ENCODE measurements at regions not wholly inside any gene's neighbourhood (a gene's known extent, or its start where the extent isn't known, plus 50 kb on each side); places are given as distances from the start of the nearest gene placed in this dataset.

DNA sequence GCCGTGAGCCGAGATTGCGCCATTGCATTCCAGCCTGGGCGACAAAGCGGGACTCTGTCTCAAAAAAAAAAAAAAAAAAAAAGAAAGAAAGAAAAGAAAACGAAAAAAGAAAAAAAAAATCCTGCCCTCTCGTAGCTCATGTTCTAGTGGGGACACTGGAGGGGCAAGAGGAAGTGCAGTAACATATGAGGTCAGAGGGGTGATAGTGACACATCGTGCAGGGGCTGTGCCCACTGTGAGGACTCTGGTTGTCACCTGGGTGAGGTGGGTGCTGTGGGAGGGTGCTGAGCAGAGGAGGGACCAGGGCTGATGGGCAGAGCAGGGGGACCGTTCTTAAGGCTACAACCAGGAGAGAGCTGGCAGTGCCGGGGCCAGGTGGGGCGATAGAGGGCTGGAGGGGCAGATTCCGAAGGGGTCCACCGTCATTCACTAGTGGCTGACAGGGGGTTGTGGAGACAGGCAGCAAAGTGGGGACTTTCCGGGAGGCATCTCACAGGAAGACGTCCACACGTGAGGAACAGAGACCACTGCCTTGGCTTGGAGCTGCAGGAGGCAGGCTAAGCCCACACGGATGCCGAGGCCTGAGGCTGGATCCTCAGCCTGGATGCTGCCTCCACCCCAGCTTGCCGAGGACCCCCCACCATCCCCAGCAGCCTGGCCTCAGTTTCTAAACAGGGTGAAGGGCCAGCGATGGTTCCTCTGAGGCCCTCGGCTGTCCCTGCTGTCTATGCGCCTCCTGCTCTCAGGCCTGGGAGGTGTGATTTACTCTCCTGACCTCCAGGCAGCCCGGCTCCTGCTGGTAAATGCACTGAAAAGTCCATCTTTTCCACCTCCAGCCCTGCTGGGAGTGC, 154.3 kb upstream of the IQSEC1 start:
- no peak for DNase-seq (ENCODE audit: low read depth)

- DNase-seq (ENCODE audit: low read depth): no peak
Observed at GRCh38 chr3:13224967-13225366, 151.7 kb upstream of the IQSEC1 start.

- DNase-seq (ENCODE audit: low read depth): no peak
Observed at GRCh38 chr3:13223574-13224237, 150.5 kb upstream of the IQSEC1 start.

- DNase-seq (ENCODE audit: low read depth): no peak
Observed at GRCh38 chr3:13222891-13223573, 149.8 kb upstream of the IQSEC1 start.

- DNase-seq (ENCODE audit: low read depth): no peak
Observed at GRCh38 chr3:13222131-13222530, 148.9 kb upstream of the IQSEC1 start.

DNA sequence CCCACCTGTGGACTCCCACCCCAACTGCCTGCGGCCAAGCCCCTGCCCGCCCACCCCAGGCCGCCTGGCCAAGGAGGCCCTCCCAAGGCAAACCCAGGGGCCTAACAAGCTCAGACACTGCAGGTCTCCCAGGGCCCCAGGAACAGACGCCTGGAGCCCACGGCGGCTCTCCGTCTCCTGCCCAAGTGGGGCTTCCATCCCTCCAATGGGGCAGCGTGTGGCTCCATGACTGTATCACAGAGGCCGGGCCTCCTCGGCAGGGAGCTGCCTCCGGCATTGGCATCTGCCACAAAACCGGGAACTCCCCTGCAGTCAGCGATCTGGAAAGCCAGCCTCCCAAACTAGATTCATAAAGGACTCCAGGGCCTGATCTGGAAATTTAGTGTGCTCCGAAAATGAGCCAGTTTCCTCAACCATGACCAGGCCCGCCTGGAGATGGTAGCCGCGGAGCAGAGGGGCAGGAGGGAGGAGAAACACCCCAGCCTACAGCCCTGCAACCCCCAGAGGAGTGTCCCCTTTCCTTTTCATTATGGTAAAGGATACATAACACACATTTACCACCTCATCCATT, 148.3 kb upstream of the IQSEC1 start:
- DNase-seq (ENCODE audit: low read depth): no peak

DNA sequence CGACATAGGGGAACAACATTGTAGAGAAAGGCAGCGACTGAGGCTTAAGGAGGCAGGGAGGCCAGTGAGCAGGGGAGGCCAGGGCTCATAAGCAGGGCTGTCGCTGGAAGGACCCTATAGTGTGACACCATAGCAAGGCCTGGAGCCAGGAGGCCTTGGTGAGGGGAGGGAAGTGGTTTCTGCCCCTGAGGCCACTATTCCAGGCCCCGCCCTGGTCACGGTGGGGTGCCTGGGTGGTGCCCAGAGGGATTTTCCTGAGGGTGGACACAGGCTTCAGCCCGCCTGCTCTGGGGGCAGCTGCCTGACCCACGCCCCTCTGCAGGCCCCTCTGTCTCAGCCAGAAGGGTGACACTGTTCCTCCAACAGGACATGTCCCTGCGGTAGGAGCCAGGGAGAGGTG, 147.8 kb upstream of the IQSEC1 start:
- no peak for DNase-seq (ENCODE audit: low read depth)

GRCh38 chr3:13219902-13220296, 146.7 kb upstream of the IQSEC1 start:
- no peak for DNase-seq (ENCODE audit: low read depth)

DNA sequence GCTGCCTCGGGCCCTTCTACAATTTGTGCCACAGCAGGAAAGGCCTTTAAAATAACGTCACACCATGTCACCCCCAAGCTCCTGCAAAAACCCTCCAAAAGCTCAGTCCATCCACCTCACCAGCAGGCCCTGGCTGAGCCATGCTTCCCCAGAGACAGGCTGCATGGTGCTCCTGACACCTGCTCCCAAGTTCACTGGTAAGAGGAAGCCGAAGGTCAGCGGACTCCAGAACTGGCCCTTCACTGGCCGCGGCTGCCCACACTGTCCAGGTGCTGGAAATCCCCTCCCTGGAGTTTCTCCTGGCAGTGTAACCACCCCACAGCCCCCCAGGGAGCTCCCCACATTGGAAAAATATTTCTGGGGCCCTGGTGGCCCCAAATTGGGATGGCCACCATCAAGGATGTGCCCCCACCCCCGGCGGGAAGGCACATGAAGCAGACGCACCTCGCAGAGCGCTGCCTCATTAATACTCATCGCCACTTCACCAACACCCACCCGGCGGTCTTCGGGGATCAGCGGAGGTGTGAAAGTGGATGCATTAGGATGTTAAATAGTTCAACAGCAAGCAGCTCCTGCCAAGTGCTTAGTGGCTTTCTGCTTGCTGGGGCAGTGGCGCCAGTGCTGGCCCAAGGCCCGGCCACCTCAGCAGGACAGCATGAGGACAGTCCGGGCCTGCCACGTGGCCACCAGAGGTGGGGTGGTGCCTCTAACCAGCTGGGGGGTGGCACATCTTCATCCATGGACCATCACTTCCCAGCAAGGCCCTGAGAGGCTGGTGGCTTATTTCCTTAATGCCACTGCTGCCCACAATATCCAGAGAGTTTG, 146.1 kb upstream of the IQSEC1 start:
- no peak for DNase-seq (ENCODE audit: low read depth)

DNA sequence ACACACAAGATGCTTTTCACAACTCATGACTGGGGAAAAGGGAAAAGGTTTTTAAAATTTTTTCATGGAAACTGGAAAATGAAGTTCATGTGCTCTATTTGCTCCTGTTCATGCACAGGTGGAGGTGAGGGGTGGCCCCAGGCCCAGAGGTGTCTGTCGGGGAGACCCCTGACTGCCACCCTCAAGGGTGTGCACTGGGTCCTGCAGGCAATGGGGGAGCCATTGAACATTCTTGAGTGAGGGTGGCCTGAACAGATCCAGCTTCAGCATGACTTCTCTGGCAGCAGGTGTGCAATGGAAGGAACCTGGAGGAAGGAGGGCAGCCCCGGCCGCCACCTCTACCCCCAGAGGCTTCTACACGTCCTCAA, 145.3 kb upstream of the IQSEC1 start:
- DNase-seq (ENCODE audit: low read depth): no peak

DNA sequence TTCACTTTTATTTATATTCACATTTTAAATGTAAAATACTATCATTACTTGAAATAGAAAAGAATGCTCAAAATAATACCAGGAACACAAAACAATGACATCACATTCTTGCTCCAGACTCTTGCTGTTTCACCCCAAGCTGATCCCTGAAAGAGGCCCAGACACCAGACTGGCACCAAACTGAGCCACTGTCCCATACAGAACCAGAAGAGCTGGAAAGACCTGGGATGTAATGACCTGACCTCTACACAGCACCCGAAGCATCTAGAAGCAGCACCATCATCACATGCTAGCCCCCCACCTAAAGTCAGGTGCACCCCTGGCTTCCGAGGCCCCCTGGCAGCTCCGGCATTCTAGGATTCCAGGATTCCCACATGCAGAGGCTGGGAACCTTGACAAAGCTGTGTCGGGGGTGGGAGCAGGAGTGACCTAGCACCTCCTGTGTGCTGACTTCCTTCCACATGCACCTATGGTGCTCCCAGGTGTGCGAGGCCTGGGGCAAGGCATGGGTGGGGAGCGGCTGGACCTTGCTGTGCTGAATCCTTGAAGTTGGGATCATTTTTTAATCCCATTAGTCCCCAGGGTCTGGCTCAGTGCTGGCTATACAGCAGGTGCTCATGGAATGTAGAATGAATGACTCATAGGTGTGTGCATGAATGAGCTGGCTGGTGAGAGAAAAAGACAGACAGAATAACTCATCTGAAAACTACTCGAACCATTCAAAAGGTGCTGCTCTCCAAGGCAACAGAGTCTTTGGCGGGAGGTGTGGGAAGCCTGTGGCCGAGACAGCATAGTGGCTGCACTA, 144.7 kb upstream of the IQSEC1 start:
- DNase-seq (ENCODE audit: low read depth): peak; percentile 67

DNA sequence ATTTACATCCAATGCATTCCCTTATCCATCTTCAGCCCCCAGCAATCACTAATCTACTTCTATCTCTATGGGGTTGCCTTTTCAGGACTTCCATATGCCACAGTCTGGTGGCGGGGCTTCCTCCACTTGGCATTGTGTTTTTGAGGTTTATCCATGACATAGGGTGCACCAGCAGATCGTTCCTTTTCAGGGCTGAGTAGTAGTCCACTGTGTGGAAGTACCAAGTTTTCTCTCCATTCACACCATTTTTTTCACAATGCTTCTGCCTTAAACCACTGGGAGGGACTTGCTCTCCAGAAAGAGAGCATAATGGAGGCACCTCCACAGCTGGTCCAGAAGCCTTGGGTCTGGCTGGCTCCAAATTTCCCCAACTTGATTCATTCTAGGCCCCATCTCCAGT, 144.0 kb upstream of the IQSEC1 start:
- no peak for DNase-seq (ENCODE audit: low read depth)

DNA sequence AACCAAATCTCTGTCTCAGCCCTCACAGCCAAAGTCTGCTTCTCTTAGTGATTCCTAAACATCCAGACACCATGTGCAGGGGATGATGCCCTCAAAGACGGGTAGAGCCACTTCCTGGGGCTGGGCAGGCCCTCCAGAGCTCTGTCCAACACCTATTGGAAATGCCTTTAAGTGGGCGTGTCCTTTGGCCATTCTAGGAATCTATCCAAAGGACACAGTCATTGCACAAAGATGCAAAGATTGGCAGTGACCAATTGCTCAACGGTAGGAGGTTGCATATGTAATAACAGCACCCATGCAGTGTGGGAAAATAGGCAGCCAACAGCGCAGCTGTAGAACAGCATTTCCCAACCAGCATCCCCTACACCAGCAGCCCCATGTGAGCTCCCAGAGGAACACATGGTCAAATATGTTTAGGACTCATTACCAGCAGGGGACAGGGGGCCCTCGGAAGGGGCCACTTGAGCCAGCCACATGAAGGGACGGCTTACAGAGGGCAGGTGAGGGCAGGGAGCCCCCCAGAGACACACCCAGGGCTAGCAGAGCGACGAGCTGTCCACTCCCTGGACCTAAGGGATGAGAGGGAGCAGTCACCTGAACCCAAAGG, 142.8 kb upstream of the IQSEC1 start:
- DNase-seq (ENCODE audit: low read depth): peak; percentile 92

GRCh38 chr3:13214847-13215472, 141.7 kb upstream of the IQSEC1 start:
- DNase-seq (ENCODE audit: low read depth): no peak

GRCh38 chr3:13213911-13214846, 140.9 kb upstream of the IQSEC1 start:
- no peak for DNase-seq (ENCODE audit: low read depth)

DNA sequence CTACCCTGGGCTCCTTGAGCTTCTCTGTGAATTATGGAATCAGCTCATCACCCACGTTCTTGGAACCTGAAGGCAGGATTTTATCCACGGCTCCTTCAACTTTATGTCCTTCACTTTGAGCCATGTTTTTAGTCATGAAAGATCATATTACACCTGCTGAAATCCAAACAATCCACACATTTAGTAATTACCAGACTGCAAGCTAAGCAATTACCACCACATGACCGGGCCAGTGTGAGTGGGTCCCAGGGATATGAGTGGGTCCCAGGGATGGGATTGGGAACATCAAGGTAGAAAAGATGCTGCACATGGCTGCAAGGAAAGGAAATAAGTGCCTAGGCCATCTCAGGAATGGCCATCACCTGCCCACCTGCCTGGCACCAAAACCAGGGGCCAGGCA, 140.3 kb upstream of the IQSEC1 start:
- no peak for DNase-seq (ENCODE audit: low read depth)

DNA sequence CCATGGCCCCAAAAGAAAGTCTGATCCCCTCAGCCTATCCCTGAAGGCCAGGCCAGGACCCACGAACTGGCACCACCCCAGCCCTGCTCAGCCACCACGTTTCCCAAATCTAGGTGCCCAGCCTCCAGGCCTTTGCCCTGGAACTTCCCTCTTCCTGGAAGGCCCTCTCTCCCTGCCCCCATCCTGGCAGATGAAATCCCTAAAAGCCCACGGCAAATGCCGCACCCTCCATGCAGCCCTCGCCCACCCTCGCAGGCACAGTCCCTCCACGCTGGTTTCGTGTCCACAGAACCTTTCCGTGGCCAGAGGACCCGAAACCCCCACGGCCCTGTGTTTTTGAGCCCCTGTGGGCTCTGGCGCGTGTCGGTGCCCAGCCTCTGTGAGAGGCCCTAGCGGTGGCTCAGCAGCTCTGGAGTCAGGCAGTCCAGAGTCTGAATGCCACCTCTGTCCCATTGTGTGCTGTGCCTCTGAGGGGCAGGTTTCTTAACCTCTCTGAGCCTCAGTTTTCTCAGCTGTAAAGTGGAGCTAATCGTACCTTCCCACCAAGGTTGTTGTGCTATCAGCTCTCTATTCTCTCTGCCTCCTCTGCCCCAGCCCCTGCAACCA, 138.5 kb upstream of the IQSEC1 start:
- DNase-seq (ENCODE audit: low read depth): no peak

DNA sequence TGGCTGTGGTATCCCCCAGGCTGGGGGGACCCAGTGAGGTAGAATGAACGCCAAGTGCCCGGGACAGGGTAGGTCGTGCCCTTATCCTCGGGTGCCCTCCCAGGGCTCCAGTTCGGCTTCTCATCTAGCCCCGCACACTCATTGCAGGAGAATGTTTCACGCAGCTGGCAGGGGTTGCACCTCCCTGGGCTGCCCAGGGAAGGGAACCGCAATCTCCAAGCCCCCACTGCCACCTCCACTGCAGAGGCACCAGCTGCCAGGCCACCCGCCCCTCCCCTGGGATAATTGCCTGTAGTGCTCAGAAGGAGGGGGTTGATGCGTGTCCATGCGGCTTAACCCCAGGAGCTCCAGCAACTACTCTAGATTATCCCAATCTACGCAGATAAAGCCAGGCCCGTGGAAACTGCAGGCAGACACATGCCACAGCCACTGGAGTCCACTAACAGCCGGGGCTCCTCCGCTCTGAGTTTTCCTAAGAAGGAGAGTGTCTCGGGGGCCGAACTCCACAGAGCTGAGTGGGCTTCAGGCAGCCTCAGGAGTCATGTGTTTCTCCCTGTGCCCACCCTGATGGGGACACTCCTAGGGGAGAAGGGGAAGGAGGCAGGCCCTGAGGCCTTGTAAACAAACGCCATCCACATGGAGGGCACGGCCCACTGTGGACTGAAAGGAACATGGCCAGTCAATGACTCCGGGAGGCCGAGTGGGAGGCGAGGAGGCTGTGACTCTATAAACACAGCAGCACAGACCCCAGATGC, 137.2 kb upstream of the IQSEC1 start:
- DNase-seq (ENCODE audit: low read depth): no peak
